HepG2 (cell line): ENCODE measurements at regions not wholly inside any gene's neighbourhood (a gene's known extent, or its start where the extent isn't known, plus 50 kb on each side); places are given as distances from the start of the nearest gene placed in this dataset.

Source experiments
- HNF1A ChIP-seq, 2 experiments: sonication (generic) in 1 of 2; formaldehyde crosslinking in 1 of 2; IDR thresholded peaks; 2 replicates each; pipeline versions ENCODE4 v1.4.0 to v1.6.1; 2016 to 2020; ENCODE audit warnings: borderline replicate concordance in 1 of 2, low read depth in 1 of 2, mild to moderate bottlenecking in 1 of 2, missing genetic modification reagents in 1 of 2
- HOMEZ ChIP-seq: IDR thresholded peaks from 2 replicates; pipeline ENCODE4 v1.6.1; 2016; ENCODE audit warnings: low read depth
- MED8 ChIP-seq: sonication (generic); formaldehyde crosslinking; IDR thresholded peaks from 2 replicates; pipeline ENCODE4 v1.8.1; 2023; ENCODE audit warnings: mild to moderate bottlenecking, missing genetic modification reagents; ENCODE audit not compliant: insufficient replicate concordance
- RELA ChIP-seq: sonication (generic); formaldehyde crosslinking; IDR thresholded peaks from 2 replicates; pipeline ENCODE4 v1.4.0; 2020; ENCODE audit warnings: missing genetic modification reagents
- RERE ChIP-seq: IDR thresholded peaks from 2 replicates; pipeline ENCODE4 v1.6.1; 2016; ENCODE audit warnings: low read depth, missing genetic modification reagents, missing compliant biosample characterization
- ZNF253 ChIP-seq: sonication (generic); formaldehyde crosslinking; IDR thresholded peaks from 2 replicates; pipeline ENCODE4 v1.8.0; 2022; ENCODE audit warnings: mild to moderate bottlenecking, missing genetic modification reagents, borderline replicate concordance
- ZNF614 ChIP-seq: IDR thresholded peaks from 2 replicates; pipeline ENCODE4 v1.6.1; 2018; ENCODE audit warnings: missing biosample characterization, missing genetic modification reagents, inconsistent platforms, borderline replicate concordance

GRCh38 chr16:86356804-86357203 is 153.5 kb upstream of the FOXF1 start (continued):
- TF ChIP-seq RERE (CRISPR knock-in tag) (no peak), RELA (CRISPR knock-in tag) (no peak), ZNF614 (CRISPR knock-in tag) (no peak), HOMEZ (CRISPR knock-in tag) (no peak), HNF1A (IDR thresholded peaks at IDR 0.05; ENCODE audit: low read depth) (no peak), HNF1A (CRISPR knock-in tag; IDR thresholded peaks at IDR 0.05; ENCODE audit: borderline replicate concordance) (no peak), MED8 (CRISPR knock-in tag) (no peak), ZNF253 (CRISPR knock-in tag) (no peak)
